ENCODE measurements at regions not wholly inside any gene's neighbourhood (a gene's known extent, or its start where the extent isn't known, plus 50 kb on each side); places are given as distances from the start of the nearest gene placed in this dataset.

DNA sequence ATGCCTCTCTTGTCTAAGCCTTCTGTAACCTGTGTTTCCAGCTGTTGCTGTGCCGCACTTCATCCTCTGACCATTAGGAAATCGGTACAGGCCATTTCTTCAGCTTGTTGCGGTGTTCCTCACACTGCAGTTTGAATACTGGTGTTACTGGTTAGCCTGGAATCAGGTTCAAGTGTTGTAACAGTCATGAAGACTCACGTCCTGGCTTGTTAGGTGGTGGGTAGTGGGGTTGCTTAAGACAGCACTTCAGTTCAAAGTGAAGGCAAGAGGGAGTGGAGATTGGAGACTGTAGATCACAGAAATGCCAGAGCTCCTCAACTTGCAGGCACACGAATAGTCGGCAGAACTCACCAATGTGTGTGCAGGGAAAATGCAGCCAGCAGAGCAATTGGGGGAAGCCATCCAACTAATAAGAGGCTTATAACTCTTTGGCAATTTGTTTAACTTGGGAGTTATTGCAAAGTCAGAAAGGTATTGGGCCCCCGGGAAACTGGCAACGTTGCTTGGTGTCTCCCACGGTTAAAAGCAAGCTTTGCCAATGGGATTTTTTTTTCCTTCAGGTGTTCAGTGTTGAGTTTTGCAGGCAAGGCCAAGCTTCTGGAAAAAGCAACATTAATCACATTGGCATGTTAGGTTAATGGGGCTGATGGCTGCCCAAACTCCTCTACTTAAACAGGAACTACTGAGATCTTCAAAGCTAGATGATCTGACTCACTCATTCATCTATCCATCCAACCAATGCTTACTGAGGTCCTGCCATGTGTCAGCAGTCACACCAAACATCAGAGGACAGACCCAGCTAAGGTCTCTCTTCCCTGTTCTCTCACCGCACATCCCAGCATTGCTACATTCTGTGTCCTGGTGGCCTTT lies 380.9 kb downstream of the GATA3 start:
- no peaks in the 10 kb centered on the region for H3K27me3 ChIP-seq (replicated peaks; ENCODE audit: insufficient read depth)
- no peak overlapping the region for H3K4me3 ChIP-seq
- H3K9me3 ChIP-seq: no peaks in the 10 kb centered on the region
- WGBS: 41% methylated on average over 10 of the region's 10 CpGs
- peak; percentile 79 for DNase-seq (ENCODE audit: low spot score)
- no peak overlapping the region for H3K27ac ChIP-seq
- intact Hi-C loops (cut with DNase I): no loop called here
- TF ChIP-seq POLR2AphosphoS5 (IDR thresholded peaks at IDR 0.05) (peak; percentile 47), POLR2A (IDR thresholded peaks at IDR 0.05) (no peak)
- TF ChIP-seq, protein P1, sequence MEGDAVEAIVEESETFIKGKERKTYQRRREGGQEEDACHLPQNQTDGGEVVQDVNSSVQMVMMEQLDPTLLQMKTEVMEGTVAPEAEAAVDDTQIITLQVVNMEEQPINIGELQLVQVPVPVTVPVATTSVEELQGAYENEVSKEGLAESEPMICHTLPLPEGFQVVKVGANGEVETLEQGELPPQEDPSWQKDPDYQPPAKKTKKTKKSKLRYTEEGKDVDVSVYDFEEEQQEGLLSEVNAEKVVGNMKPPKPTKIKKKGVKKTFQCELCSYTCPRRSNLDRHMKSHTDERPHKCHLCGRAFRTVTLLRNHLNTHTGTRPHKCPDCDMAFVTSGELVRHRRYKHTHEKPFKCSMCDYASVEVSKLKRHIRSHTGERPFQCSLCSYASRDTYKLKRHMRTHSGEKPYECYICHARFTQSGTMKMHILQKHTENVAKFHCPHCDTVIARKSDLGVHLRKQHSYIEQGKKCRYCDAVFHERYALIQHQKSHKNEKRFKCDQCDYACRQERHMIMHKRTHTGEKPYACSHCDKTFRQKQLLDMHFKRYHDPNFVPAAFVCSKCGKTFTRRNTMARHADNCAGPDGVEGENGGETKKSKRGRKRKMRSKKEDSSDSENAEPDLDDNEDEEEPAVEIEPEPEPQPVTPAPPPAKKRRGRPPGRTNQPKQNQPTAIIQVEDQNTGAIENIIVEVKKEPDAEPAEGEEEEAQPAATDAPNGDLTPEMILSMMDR (IDR thresholded peaks at IDR 0.05): peak in 1 of 4 experiments; percentile 28
- no peaks in the 10 kb centered on the region for H3K4me1 ChIP-seq (replicated peaks)
- H3K36me3 ChIP-seq: no peaks in the 10 kb centered on the region

DNA sequence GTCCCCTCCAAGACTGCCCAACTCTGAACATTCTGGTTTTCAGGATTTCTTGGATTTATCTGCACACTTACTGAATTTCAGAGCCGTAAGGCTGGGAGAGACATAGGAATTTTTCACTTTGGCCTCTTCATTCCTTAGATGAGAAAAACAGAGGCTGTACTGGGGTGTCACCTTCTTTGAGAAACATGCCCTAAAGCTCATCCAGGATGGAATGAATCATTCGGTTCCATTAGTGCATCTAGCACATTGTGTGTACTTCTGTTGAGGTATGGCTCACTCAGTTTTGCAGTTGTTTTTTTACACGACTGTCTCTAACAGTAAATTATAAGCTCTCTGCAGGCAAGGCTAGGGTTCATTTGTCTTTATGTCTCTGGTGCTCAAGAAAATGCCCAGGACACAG lies 383.4 kb downstream of the GATA3 start:
- no peak for DNase-seq (ENCODE audit: low spot score)
- Histone ChIP-seq H3K27me3 (replicated peaks; ENCODE audit: insufficient read depth) (no peaks in the 10 kb centered on the region), H3K4me3 (no peak overlapping the region), H3K36me3 (no peaks in the 10 kb centered on the region), H3K4me1 (replicated peaks) (no peaks in the 10 kb centered on the region), H3K9me3 (no peaks in the 10 kb centered on the region), H3K27ac (no peak overlapping the region)
- intact Hi-C loops (cut with DNase I): no loop called here
- TF ChIP-seq, protein P1 (IDR thresholded peaks at IDR 0.05): no peak
- TF ChIP-seq POLR2A (IDR thresholded peaks at IDR 0.05) (no peak), POLR2AphosphoS5 (IDR thresholded peaks at IDR 0.05) (no peak)
- 92% methylated on average over 3 of the region's 3 CpGs for WGBS

DNA sequence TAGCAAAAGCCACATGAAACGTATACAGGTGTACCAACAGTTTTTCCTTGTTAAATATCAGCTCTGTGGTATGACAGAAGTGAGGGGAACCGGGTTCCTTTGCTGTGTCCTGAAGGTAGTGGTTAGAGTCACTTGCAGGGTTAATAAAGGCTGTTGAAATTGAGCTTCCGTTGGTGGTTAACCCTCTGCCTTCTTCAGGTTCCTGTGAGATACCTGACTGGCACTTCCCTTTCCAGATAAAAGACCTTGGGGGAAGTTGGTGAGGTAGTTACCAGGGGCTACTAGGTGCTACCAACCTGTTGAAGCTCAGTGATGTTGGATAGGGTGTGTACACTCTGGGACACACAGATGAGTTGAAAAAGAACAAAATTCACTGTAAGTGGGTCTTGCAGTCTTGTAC lies 384.1 kb downstream of the GATA3 start:
- intact Hi-C loops (cut with DNase I): no loop called here
- no peak overlapping the region for H3K4me3 ChIP-seq
- WGBS: 80% methylated on average over 3 of the region's 3 CpGs
- H3K36me3 ChIP-seq: no peaks in the 10 kb centered on the region
- no peaks in the 10 kb centered on the region for H3K27me3 ChIP-seq (replicated peaks; ENCODE audit: insufficient read depth)
- H3K27ac ChIP-seq: no peak overlapping the region
- H3K4me1 ChIP-seq (replicated peaks): no peaks in the 10 kb centered on the region
- no peaks in the 10 kb centered on the region for H3K9me3 ChIP-seq
- no peak for DNase-seq (ENCODE audit: low spot score)
- no peak for TF ChIP-seq POLR2A (IDR thresholded peaks at IDR 0.05)
- TF ChIP-seq, protein P1 (IDR thresholded peaks at IDR 0.05): no peak

DNA sequence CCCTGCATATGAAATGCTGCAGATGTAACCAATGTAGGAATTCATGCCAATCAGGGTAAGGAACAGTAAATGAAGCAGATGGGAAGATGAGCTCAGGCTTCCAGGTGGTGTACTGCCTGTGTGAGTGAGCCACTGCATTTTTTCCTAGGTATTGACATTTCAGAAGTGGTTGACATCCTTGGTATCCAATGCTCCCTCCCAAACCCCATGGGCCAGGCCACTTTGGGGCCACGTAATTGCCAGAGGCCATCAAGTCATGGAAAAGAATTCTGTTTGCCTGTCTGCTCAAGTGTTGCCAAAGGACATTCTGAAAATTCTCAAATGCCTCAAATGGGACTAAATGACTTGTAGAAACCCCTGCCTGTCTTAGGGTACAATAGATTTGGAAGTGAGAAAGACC lies 384.6 kb downstream of the GATA3 start:
- Histone ChIP-seq H3K27ac (no peak overlapping the region), H3K9me3 (no peaks in the 10 kb centered on the region), H3K27me3 (replicated peaks; ENCODE audit: insufficient read depth) (no peaks in the 10 kb centered on the region), H3K4me1 (replicated peaks) (no peaks in the 10 kb centered on the region), H3K4me3 (no peak overlapping the region), H3K36me3 (no peaks in the 10 kb centered on the region)
- TF ChIP-seq, protein P1 (IDR thresholded peaks at IDR 0.05): no peak
- TF ChIP-seq POLR2A (IDR thresholded peaks at IDR 0.05): no peak
- TF ChIP-seq POLR2AphosphoS5 (IDR thresholded peaks at IDR 0.05): no peak
- WGBS: 91% methylated on average over 1 of the region's 1 CpG
- DNase-seq (ENCODE audit: low spot score): no peak
- intact Hi-C loops (cut with DNase I): no loop called here

DNA sequence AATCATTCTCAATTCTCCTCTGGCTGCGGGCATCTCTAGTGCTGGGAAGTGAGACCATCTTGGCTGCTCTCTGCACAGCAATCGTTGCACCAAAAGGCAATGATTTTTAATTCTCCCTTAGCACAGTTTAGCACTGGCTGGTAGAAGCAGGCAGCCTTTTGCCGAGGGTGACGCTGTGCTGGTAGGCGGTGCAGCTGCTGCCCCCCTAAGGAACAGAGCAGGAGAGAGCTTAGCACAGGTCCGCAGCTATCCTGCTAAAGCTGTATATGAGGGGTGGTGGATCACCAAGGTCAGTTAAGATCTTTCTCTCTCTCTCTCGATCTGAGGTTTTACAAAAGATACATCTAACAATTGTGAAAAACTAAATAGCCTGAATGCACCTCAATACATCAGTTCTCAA lies 390.1 kb downstream of the GATA3 start:
- no peak overlapping the region for H3K4me3 ChIP-seq
- intact Hi-C loops (cut with DNase I): no loop called here
- H3K36me3 ChIP-seq: no peaks in the 10 kb centered on the region
- DNase-seq (ENCODE audit: low spot score): no peak
- no peaks in the 10 kb centered on the region for H3K9me3 ChIP-seq
- H3K27ac ChIP-seq: no peak overlapping the region
- no peaks in the 10 kb centered on the region for H3K4me1 ChIP-seq (replicated peaks)
- TF ChIP-seq POLR2A (IDR thresholded peaks at IDR 0.05) (no peak), POLR2AphosphoS5 (IDR thresholded peaks at IDR 0.05) (no peak)
- TF ChIP-seq, protein P1 (IDR thresholded peaks at IDR 0.05): no peak
- H3K27me3 ChIP-seq (replicated peaks; ENCODE audit: insufficient read depth): no peaks in the 10 kb centered on the region
- 32% methylated on average over 7 of the region's 7 CpGs for WGBS
